PC-9 (cell line): ENCODE measurements at regions not wholly inside any gene's neighbourhood (a gene's known extent, or its start where the extent isn't known, plus 50 kb on each side); places are given as distances from the start of the nearest gene placed in this dataset.

Source experiments
- CTCF ChIP-seq: fragments of 200-600 bp; sonication (generic); conservative IDR thresholded peaks from 2 replicates; pipeline ENCODE4 v1.6.1; 2017; ENCODE audit warnings: mixed run types, antibody characterized with exemption, mild to moderate bottlenecking, moderate library complexity
- EZH2 ChIP-seq: fragments of 200-600 bp; sonication (generic); IDR thresholded peaks from 2 replicates; pipeline ENCODE4 v1.8.0; 2017; ENCODE audit warnings: antibody characterized with exemption, low read depth

- TF ChIP-seq CTCF (no peak), EZH2 (no peak)
Observed at GRCh38 chr14:105863296-105864108, 337.1 kb downstream of the TMEM121 start.
